Suprapubic skin (tissue), 4 donors: ENCODE measurements at regions not wholly inside any gene's neighbourhood (a gene's known extent, or its start where the extent isn't known, plus 50 kb on each side); places are given as distances from the start of the nearest gene placed in this dataset.

ENCODE experiments used
- CTCF ChIP-seq, 2 donors: fragments of 200-600 bp in 1 of 2; fragments of 450-650 bp in 1 of 2; sonication (generic) in 1 of 2; IDR thresholded peaks; one replicate each; pipeline ENCODE4 v1.5.1; 2016 to 2019; ENCODE audit warnings: antibody characterized with exemption in 2 of 2, mild to moderate bottlenecking in 1 of 2, moderate library complexity in 1 of 2
- EP300 ChIP-seq: sonication (generic); formaldehyde crosslinking; IDR thresholded peaks from one replicate; pipeline ENCODE4 v1.6.1; 2017; ENCODE audit warnings: antibody characterized with exemption
- POLR2A ChIP-seq, 2 donors: fragments of 450-650 bp; IDR thresholded peaks; one replicate each; pipeline ENCODE4 v1.6.1; 2017; ENCODE audit warnings: antibody characterized with exemption in 2 of 2, mild to moderate bottlenecking in 2 of 2, moderate library complexity in 2 of 2
- POLR2AphosphoS5 ChIP-seq, 3 donors: sonication (generic); formaldehyde crosslinking; IDR thresholded peaks; one replicate each; pipeline ENCODE4 v1.6.1; 2017; ENCODE audit warnings: antibody characterized with exemption in 3 of 3

- TF ChIP-seq POLR2A (IDR thresholded peaks at IDR 0.05) (no peak), CTCF (IDR thresholded peaks at IDR 0.05) (no peak), POLR2AphosphoS5 (IDR thresholded peaks at IDR 0.05) (no peak), EP300 (no peak)
Measured at GRCh38 chr13:27347211-27347772, 76.7 kb downstream of the RASL11A start.
